CD8-positive, alpha-beta memory T cell (primary cell): ENCODE measurements at regions not wholly inside any gene's neighbourhood (a gene's known extent, or its start where the extent isn't known, plus 50 kb on each side); places are given as distances from the start of the nearest gene placed in this dataset.

Experiments used
- CTCF ChIA-PET: fragments of 350-600 bp; sonication (Branson Sonifier 250); formaldehyde crosslinking; loops from one replicate; lab custom pipeline; 2021; ENCODE audit warnings: antibody characterized with exemption; lab: Charles Lee
- POLR2A ChIA-PET: fragments of 350-600 bp; sonication (Branson Sonifier 250); formaldehyde crosslinking; loops from one replicate; lab custom pipeline; 2021; ENCODE audit warnings: antibody characterized with exemption; lab: Charles Lee
- DNase-seq, 5 donors: peaks; one replicate each; pipeline versions ENCODE4 v3.0.0 to v3.0.0-alpha.2; 2020 to 2022; ENCODE audit warnings: mixed read lengths in 1 of 5
- H3K27ac ChIP-seq: one replicate; pipeline ENCODE4 v1.7.0; 2013; ENCODE audit warnings: low read depth, mild to moderate bottlenecking, low read length, moderate library complexity
- H3K27me3 ChIP-seq: 2 replicates; pipeline ENCODE4 v1.7.0; 2013; ENCODE audit warnings: low read length, mild to moderate bottlenecking; ENCODE audit not compliant: insufficient read depth, poor library complexity, severe bottlenecking
- H3K36me3 ChIP-seq: 2 replicates; pipeline ENCODE4 v1.7.0; 2013; ENCODE audit warnings: mild to moderate bottlenecking, low read length, moderate library complexity; ENCODE audit not compliant: insufficient read depth
- H3K4me1 ChIP-seq: 2 replicates; pipeline ENCODE4 v1.7.0; 2013; ENCODE audit warnings: mild to moderate bottlenecking, low read length, moderate library complexity; ENCODE audit not compliant: insufficient read depth
- H3K4me3 ChIP-seq: 2 replicates; pipeline ENCODE4 v1.7.0; 2013; ENCODE audit warnings: mild to moderate bottlenecking, low read length
- H3K9me3 ChIP-seq: 2 replicates; pipeline ENCODE4 v1.7.0; 2013; ENCODE audit warnings: mild to moderate bottlenecking, low read length
- H3K27ac Mint-ChIP-seq, 8 donors: one replicate each; pipeline ENCODE4 v1.8.0; 2020 to 2021; ENCODE audit warnings: mixed read lengths in 8 of 8, mild to moderate bottlenecking in 6 of 8, inconsistent platforms in 3 of 8, moderate library complexity in 3 of 8
- H3K27me3 Mint-ChIP-seq, 2 donors: one replicate each; pipeline ENCODE4 v1.8.0; 2020 to 2021; ENCODE audit warnings: mixed read lengths in 2 of 2, mild to moderate bottlenecking in 1 of 2, moderate library complexity in 1 of 2
- H3K36me3 Mint-ChIP-seq, 3 donors: one replicate each; pipeline ENCODE4 v1.8.0; 2020 to 2021; ENCODE audit warnings: mixed read lengths in 3 of 3, inconsistent platforms in 1 of 3, mild to moderate bottlenecking in 1 of 3
- H3K4me1 Mint-ChIP-seq, 3 donors: one replicate each; pipeline ENCODE4 v1.8.0; 2020 to 2021; ENCODE audit warnings: mixed read lengths in 3 of 3, inconsistent platforms in 1 of 3, mild to moderate bottlenecking in 1 of 3
- H3K4me3 Mint-ChIP-seq, 7 donors: one replicate each; pipeline ENCODE4 v1.8.0; 2020 to 2021; ENCODE audit warnings: mixed read lengths in 7 of 7, mild to moderate bottlenecking in 6 of 7, moderate library complexity in 4 of 7, inconsistent platforms in 2 of 7
- H3K9me3 Mint-ChIP-seq, 5 donors: one replicate each; pipeline ENCODE4 v1.8.0; 2020 to 2022; ENCODE audit warnings: mixed read lengths in 5 of 5, mild to moderate bottlenecking in 3 of 5, moderate library complexity in 2 of 5, inconsistent platforms in 1 of 5

DNA sequence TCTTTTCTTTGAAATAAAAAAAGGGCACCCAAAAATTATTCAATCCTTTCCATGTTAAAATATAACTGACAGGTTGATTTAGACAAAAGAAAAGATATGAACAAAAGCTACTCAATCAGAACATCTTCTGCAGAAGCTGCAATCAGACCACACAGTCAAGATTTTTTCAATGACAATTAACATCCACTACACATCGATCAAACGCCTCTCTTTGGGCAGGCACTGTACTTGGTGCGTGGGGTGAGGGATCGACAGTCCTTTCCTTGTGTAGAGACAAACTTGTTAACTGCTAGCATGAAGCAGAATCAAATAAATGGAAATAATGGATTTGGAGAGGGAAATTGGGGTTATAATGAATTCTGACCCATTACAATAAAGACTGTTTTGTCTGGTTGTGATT is 71.2 kb upstream of the SESN3 start:
- ChIA-PET CTCF (no interaction called here), POLR2A (no interaction called here)
- Mint-ChIP-seq H3K27ac (no peak overlapping the region), H3K27me3 (no peaks in the 10 kb centered on the region), H3K4me1 (peaks cover 6 to 26% (median 14%) of the 10 kb centered on the region in 3 donors), H3K4me3 (no peak overlapping the region), H3K36me3 (no peaks in the 10 kb centered on the region), H3K9me3 (no peaks in the 10 kb centered on the region)
- peaks cover 18% of the 10 kb centered on the region for H3K4me1 ChIP-seq
- no peaks in the 10 kb centered on the region for H3K27me3 ChIP-seq
- no peak for DNase-seq
- no peak overlapping the region for H3K4me3 ChIP-seq
- no peaks in the 10 kb centered on the region for H3K36me3 ChIP-seq
- no peak overlapping the region for H3K27ac ChIP-seq
- no peaks in the 10 kb centered on the region for H3K9me3 ChIP-seq

DNA sequence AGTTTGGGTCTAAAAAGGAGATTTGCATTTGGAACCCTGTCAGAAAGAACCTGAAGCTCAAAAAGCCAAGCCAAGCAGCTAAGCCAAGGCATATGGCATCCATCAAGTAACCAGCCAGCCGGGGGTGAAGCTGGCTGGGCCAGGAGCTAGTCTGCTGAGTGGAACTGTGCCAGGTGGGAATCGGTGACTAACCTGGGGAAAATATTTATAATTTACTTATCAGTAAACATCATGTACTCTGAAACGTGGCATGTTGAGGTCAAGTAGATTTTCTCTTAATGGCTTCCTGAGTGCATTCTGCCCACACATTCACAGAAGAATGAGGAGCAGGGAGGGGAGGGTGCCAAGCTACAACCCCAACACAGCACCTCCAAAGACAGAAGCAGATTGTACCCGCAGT is 70.5 kb upstream of the SESN3 start:
- H3K27me3 ChIP-seq: no peaks in the 10 kb centered on the region
- peaks cover 18% of the 10 kb centered on the region for H3K4me1 ChIP-seq
- no peak overlapping the region for H3K27ac ChIP-seq
- Mint-ChIP-seq H3K27ac (peak overlapping the region in 1 of 8 donors; percentile 57), H3K36me3 (no peaks in the 10 kb centered on the region), H3K9me3 (no peaks in the 10 kb centered on the region), H3K4me3 (no peak overlapping the region), H3K4me1 (peaks cover 6 to 32% (median 19%) of the 10 kb centered on the region in 3 donors), H3K27me3 (peaks cover 0 to 5% of the 10 kb centered on the region in 2 donors)
- no peak for DNase-seq
- H3K9me3 ChIP-seq: no peaks in the 10 kb centered on the region
- ChIA-PET POLR2A (no interaction called here), CTCF (no interaction called here)
- no peaks in the 10 kb centered on the region for H3K36me3 ChIP-seq
- no peak overlapping the region for H3K4me3 ChIP-seq

DNA sequence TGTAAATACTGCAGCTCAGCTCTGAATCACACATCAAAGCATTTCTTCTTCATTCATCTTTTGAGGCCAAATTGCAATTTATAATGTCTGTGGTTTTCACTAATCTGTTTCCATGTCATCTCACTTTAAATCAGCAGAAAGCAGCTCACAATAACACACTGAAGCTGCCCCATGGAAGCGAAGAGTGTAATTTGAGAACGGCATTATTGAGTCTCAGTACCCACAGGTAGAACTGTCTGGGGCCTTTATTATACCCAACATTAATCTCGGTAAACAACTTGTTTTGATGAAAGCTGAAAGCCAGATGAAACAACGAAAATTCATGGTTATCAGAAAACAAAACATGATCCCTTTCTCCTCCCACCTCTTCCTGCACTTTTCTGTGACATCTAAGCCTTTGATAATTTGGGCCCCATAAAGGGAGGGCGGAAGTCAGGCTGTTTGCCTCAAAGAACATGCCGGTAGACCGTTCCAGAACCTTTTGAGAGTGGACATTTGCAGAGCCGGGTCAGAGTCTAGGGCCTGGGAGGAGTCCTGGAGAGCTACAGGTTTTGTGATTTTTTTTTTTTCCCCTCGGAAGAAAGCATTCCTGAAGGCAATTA is 68.2 kb upstream of the SESN3 start:
- Histone ChIP-seq H3K9me3 (no peaks in the 10 kb centered on the region), H3K27ac (no peak overlapping the region), H3K4me3 (peak overlapping the region; percentile 4), H3K4me1 (peaks cover 18% of the 10 kb centered on the region), H3K27me3 (no peaks in the 10 kb centered on the region), H3K36me3 (no peaks in the 10 kb centered on the region)
- POLR2A ChIA-PET: no interaction called here
- H3K27ac Mint-ChIP-seq: peak overlapping the region in 3 of 8 donors; percentile 4 to 59 (median 27)
- no peak for DNase-seq
- no peaks in the 10 kb centered on the region for H3K9me3 Mint-ChIP-seq
- peaks cover 6 to 33% (median 19%) of the 10 kb centered on the region in 3 donors for H3K4me1 Mint-ChIP-seq
- H3K36me3 Mint-ChIP-seq: no peaks in the 10 kb centered on the region
- CTCF ChIA-PET: interaction anchor here (1.2 kb wide), 1 partner anchor 145 kb away, joined by 3 read pairs; no protein-coding TSS in a partner anchor
- peaks cover 0 to 5% of the 10 kb centered on the region in 2 donors for H3K27me3 Mint-ChIP-seq
- H3K4me3 Mint-ChIP-seq: peak overlapping the region in 1 of 7 donors; percentile 52

DNA sequence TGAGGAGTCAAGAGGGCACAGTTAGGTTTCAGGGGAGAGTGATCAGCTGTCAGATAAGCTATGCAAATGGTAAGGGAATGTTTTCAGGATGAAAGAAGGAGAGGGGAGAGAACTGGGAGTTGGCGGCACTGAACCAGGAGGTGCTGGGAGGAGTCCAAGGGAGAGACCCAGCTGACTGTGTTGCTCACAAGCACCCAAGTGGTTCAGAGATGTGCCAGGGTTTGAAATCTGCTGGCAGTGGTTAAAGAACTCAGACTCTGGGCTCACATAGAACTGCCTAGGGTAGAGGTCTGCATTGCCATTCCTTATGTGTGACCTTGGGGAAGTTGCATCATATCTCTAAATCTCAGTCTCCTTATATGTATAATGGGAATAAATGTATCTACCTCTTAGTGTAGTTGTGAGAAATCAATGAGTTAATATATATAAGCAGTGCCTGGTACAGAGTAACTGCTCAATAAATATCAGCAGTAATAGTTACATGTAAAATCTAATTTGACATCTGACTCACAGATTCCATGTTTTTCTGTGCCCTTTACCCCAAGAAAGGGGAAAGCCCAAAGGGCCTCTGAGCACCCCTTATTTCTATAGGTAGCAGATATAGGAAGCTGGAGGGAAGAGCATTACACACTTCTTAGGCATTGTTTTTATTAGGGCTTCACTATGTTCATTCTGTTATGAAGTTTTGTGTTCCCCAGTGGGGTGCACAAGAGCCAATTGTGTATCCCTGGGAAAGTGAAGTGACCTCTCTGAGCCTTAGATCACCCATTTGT is 66.9 kb upstream of the SESN3 start:
- DNase-seq: no peak
- H3K27me3 Mint-ChIP-seq: peaks cover 0 to 5% of the 10 kb centered on the region in 2 donors
- Histone ChIP-seq H3K4me1 (peaks cover 18% of the 10 kb centered on the region), H3K27me3 (no peaks in the 10 kb centered on the region), H3K9me3 (no peaks in the 10 kb centered on the region), H3K27ac (no peak overlapping the region), H3K4me3 (no peak overlapping the region), H3K36me3 (no peaks in the 10 kb centered on the region)
- H3K9me3 Mint-ChIP-seq: no peaks in the 10 kb centered on the region
- ChIA-PET CTCF (no interaction called here), POLR2A (no interaction called here)
- H3K36me3 Mint-ChIP-seq: no peaks in the 10 kb centered on the region
- peaks cover 6 to 33% (median 19%) of the 10 kb centered on the region in 3 donors for H3K4me1 Mint-ChIP-seq
- no peak overlapping the region for H3K27ac Mint-ChIP-seq
- H3K4me3 Mint-ChIP-seq: no peak overlapping the region

DNA sequence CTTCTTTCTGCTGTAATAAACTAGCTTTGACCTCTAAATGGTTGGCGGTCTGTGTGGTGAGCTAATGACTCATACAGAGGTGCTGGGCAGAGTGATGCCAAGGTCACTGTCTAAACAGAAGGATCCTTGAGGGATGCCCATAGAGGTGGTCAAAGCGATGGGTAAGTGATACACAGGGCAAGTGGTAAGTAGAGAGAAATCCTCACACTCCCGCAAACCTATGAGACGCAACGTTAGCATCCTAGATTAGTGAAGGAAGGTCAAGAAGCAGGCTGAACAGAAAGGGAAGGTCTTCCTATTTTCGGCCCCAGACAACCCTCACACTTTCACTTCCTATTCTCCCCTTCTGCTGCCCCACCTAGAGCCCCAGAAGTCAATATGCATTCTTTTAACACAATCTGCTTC is 65.6 kb upstream of the SESN3 start:
- ChIA-PET CTCF (no interaction called here), POLR2A (no interaction called here)
- H3K4me3 Mint-ChIP-seq: no peak overlapping the region
- peaks cover 6 to 33% (median 19%) of the 10 kb centered on the region in 3 donors for H3K4me1 Mint-ChIP-seq
- no peak overlapping the region for H3K4me3 ChIP-seq
- H3K27ac ChIP-seq: no peak overlapping the region
- no peaks in the 10 kb centered on the region for H3K9me3 ChIP-seq
- no peaks in the 10 kb centered on the region for H3K27me3 ChIP-seq
- no peaks in the 10 kb centered on the region for H3K36me3 Mint-ChIP-seq
- no peaks in the 10 kb centered on the region for H3K9me3 Mint-ChIP-seq
- H3K36me3 ChIP-seq: no peaks in the 10 kb centered on the region
- H3K27ac Mint-ChIP-seq: peak overlapping the region in 1 of 8 donors; percentile 1
- peaks cover 18% of the 10 kb centered on the region for H3K4me1 ChIP-seq
- peaks cover 0 to 5% of the 10 kb centered on the region in 2 donors for H3K27me3 Mint-ChIP-seq
- DNase-seq: no peak

DNA sequence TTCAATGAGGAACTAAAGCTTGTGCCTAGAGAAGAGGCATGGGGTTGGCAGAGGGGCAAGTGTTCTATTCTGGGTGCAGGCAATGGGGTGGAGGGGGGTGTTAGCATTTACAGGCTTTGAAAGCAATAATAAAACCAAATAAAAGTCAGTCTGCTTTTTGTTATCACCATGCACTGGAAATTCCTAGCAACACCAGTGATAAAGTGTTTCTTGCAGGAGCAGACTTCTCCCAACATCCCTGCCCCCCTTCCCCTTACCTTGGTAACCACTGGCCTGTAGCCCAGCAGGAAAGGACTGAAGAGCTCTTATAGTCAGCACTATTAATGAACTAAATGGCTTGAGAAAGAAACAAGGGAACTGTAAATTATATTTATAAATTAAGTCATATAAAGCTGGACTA is 65.2 kb upstream of the SESN3 start:
- no peak overlapping the region for H3K27ac ChIP-seq
- ChIA-PET CTCF (no interaction called here), POLR2A (no interaction called here)
- H3K27me3 ChIP-seq: no peaks in the 10 kb centered on the region
- H3K9me3 Mint-ChIP-seq: no peaks in the 10 kb centered on the region
- H3K4me1 ChIP-seq: peaks cover 18% of the 10 kb centered on the region
- no peak overlapping the region for H3K27ac Mint-ChIP-seq
- H3K4me3 Mint-ChIP-seq: no peak overlapping the region
- H3K27me3 Mint-ChIP-seq: peaks cover 0 to 5% of the 10 kb centered on the region in 2 donors
- no peaks in the 10 kb centered on the region for H3K9me3 ChIP-seq
- no peaks in the 10 kb centered on the region for H3K36me3 Mint-ChIP-seq
- no peaks in the 10 kb centered on the region for H3K36me3 ChIP-seq
- H3K4me1 Mint-ChIP-seq: peaks cover 6 to 33% (median 19%) of the 10 kb centered on the region in 3 donors
- H3K4me3 ChIP-seq: no peak overlapping the region
- DNase-seq: no peak

DNA sequence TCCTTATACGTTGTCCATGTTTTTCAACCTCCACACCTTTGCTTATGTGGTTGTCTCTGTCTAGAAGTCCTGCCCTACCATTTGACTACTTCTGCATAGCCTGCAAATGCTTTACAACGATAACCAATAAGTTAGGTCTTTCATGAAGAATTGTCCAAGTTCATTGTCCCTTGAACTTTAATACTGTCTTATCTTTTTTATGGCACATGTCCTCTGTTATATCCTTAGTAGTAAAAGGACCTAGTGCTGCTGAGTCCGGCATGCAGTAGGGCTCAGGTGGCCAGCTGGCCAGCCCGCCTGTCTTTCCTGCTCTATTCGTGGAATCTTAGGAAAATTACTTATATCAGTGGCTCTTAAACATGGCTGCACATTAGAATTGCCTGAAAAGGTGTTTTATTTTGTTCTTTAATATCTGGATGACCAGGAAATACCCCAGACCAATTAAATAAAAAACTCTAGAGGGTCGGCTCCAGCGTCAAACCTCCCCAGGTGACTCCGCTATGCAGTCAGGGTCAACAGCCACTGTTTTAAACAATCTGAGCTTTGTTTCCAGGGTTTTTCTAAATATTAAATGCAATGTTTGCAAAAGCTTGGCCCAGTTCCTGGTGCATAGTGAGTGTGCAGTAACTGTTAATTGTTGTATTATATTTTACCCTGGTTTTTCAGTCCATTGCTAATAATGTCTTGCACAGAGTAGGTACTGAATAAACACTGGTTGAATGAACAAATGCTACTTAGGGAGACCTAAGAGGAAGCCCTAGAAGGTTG is 64.6 kb upstream of the SESN3 start:
- Histone ChIP-seq H3K36me3 (no peaks in the 10 kb centered on the region), H3K27me3 (no peaks in the 10 kb centered on the region), H3K4me3 (no peak overlapping the region), H3K27ac (no peak overlapping the region), H3K9me3 (no peaks in the 10 kb centered on the region), H3K4me1 (peaks cover 18% of the 10 kb centered on the region)
- Mint-ChIP-seq H3K27ac (no peak overlapping the region), H3K9me3 (no peaks in the 10 kb centered on the region), H3K27me3 (peaks cover 0 to 5% of the 10 kb centered on the region in 2 donors), H3K4me1 (peaks cover 6 to 33% (median 19%) of the 10 kb centered on the region in 3 donors), H3K36me3 (no peaks in the 10 kb centered on the region), H3K4me3 (peak overlapping the region in 1 of 7 donors; percentile 2)
- POLR2A ChIA-PET: no interaction called here
- no peak for DNase-seq
- CTCF ChIA-PET: no interaction called here

DNA sequence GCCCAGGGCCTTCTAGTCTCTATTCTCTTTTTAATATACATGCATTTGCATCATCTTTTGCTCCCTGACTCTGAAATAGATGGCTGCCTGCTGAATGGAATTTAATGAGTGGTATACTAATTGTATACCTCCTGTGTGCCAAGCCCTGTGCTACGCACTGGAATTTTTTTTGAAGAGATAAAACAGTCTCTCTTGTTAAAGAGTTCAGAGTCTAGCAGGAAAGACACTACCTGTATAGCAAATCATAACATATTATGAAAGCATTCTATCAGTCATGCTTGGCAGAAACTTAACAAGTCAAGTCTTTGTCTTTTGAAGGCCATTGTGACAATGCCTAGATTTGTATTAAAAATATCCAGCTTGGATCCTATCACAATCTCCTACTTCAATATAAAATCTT is 63.7 kb upstream of the SESN3 start:
- no peaks in the 10 kb centered on the region for H3K9me3 Mint-ChIP-seq
- Histone ChIP-seq H3K4me1 (peaks cover 18% of the 10 kb centered on the region), H3K9me3 (no peaks in the 10 kb centered on the region), H3K36me3 (no peaks in the 10 kb centered on the region), H3K4me3 (no peak overlapping the region), H3K27me3 (no peaks in the 10 kb centered on the region), H3K27ac (no peak overlapping the region)
- POLR2A ChIA-PET: no interaction called here
- CTCF ChIA-PET: no interaction called here
- H3K4me3 Mint-ChIP-seq: no peak overlapping the region
- no peaks in the 10 kb centered on the region for H3K36me3 Mint-ChIP-seq
- H3K27me3 Mint-ChIP-seq: peaks cover 2 to 5% of the 10 kb centered on the region in 2 donors
- H3K27ac Mint-ChIP-seq: no peak overlapping the region
- peaks cover 6 to 28% (median 19%) of the 10 kb centered on the region in 3 donors for H3K4me1 Mint-ChIP-seq
- no peak for DNase-seq
